ENCODE measurements at regions not wholly inside any gene's neighbourhood (a gene's known extent, or its start where the extent isn't known, plus 50 kb on each side); places are given as distances from the start of the nearest gene placed in this dataset.

DNA sequence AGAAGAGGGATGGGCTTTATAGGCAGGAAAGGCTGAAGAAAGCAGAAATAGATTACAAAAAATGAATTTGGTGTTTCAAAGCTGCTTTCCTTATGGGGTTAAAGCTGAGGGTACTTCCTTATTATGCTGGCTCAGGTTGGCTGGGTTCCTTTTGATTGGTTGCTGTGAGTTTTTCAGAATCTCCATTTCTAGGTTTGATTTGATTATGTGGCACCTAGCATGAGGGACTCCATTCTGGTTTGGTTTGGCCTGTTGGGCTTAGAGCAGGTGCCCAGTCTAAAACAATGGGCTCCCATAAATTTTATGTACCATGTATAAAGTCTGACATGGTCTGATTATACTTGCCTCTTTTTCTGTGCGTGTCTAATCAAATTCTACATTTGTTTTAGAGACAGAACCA lies 362.7 kb downstream of the CXCL12 start:
- no peaks in the 10 kb centered on the region for H3K4me1 ChIP-seq (ENCODE audit: insufficient read depth, low read length)
- H3K27me3 ChIP-seq (ENCODE audit: insufficient read depth, low read length, poor library complexity): no peaks in the 10 kb centered on the region
- no peaks in the 10 kb centered on the region for H3K36me3 ChIP-seq (ENCODE audit: insufficient read depth, low read length)
- DNase-seq (no peak), ATAC-seq (ENCODE audit: insufficient read depth, low read depth) (no peak)
- H3K4me2 ChIP-seq (ENCODE audit: insufficient read depth, low read length): no peak overlapping the region
- H2AFZ ChIP-seq (ENCODE audit: low read depth, low read length): no peak overlapping the region
- no peak overlapping the region for H3K27ac ChIP-seq (ENCODE audit: low read length)
- TF ChIP-seq, protein P1, sequence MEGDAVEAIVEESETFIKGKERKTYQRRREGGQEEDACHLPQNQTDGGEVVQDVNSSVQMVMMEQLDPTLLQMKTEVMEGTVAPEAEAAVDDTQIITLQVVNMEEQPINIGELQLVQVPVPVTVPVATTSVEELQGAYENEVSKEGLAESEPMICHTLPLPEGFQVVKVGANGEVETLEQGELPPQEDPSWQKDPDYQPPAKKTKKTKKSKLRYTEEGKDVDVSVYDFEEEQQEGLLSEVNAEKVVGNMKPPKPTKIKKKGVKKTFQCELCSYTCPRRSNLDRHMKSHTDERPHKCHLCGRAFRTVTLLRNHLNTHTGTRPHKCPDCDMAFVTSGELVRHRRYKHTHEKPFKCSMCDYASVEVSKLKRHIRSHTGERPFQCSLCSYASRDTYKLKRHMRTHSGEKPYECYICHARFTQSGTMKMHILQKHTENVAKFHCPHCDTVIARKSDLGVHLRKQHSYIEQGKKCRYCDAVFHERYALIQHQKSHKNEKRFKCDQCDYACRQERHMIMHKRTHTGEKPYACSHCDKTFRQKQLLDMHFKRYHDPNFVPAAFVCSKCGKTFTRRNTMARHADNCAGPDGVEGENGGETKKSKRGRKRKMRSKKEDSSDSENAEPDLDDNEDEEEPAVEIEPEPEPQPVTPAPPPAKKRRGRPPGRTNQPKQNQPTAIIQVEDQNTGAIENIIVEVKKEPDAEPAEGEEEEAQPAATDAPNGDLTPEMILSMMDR (IDR thresholded peaks at IDR 0.05; ENCODE audit: borderline replicate concordance, extremely low read depth, low read length, poor library complexity, severe bottlenecking): no peak
- no peak for TF ChIP-seq EZH2 (IDR thresholded peaks at IDR 0.05; ENCODE audit: borderline replicate concordance, low read depth, low read length, severe bottlenecking)
- no peak overlapping the region for H3K4me3 ChIP-seq (ENCODE audit: low read depth in 1 of 2, low read length in 2 of 2)
- H3K79me2 ChIP-seq (ENCODE audit: insufficient read depth, low read length): no peaks in the 10 kb centered on the region
- H3K9ac ChIP-seq (ENCODE audit: low read depth, low read length): no peak overlapping the region
- H4K20me1 ChIP-seq (ENCODE audit: insufficient read depth, low read length): no peaks in the 10 kb centered on the region
- no peaks in the 10 kb centered on the region for H3K9me3 ChIP-seq (ENCODE audit: insufficient read depth, low read length, severe bottlenecking)

DNA sequence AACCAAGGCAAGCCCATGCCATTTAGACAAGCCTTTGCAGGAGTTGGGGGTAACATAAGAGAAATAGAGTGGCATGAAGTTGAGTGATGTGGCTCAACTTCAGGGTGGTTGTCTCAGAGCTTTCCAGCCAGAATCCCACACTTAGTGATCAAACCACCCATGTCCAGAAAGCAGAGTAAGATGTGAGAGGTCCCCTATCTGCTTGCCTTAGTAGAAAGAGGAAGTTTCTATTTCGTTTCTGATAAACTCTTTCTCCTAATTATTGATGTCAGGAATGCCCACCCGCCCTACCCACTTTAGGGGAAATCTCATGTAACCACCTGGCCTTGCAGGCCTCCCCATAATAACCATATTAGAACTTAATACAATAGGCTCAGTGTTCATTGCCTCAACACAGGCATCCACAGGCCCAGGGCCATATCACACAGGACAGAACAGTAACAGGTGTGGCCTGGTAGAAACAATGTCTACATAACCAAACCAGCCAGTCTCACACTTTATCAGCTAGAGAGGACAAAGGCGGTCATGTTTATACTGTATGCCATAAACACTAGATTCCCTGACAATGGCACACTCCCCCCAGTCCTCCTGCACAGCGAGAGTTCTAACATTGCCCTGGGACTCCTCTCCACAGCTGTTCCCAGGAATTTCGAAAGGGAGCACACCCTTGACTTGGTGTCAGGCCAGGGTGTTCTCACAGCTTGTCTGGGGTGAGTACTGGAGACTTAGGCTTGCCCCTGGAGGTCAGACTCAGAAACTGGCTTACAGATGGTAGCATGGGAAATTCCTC lies 364.4 kb downstream of the CXCL12 start:
- TF ChIP-seq, protein P1 (IDR thresholded peaks at IDR 0.05; ENCODE audit: borderline replicate concordance, extremely low read depth, low read length, poor library complexity, severe bottlenecking): no peak
- no peak for TF ChIP-seq EZH2 (IDR thresholded peaks at IDR 0.05; ENCODE audit: borderline replicate concordance, low read depth, low read length, severe bottlenecking)
- H3K4me3 ChIP-seq (ENCODE audit: low read depth in 1 of 2, low read length in 2 of 2): no peak overlapping the region
- no peaks in the 10 kb centered on the region for H3K9me3 ChIP-seq (ENCODE audit: insufficient read depth, low read length, severe bottlenecking)
- H3K4me2 ChIP-seq (ENCODE audit: insufficient read depth, low read length): no peak overlapping the region
- no peak overlapping the region for H3K9ac ChIP-seq (ENCODE audit: low read depth, low read length)
- no peaks in the 10 kb centered on the region for H3K4me1 ChIP-seq (ENCODE audit: insufficient read depth, low read length)
- H3K27ac ChIP-seq (ENCODE audit: low read length): no peak overlapping the region
- no peaks in the 10 kb centered on the region for H4K20me1 ChIP-seq (ENCODE audit: insufficient read depth, low read length)
- ATAC-seq (ENCODE audit: insufficient read depth, low read depth) (no peak), DNase-seq (no peak)
- H3K79me2 ChIP-seq (ENCODE audit: insufficient read depth, low read length): no peaks in the 10 kb centered on the region
- H3K27me3 ChIP-seq (ENCODE audit: insufficient read depth, low read length, poor library complexity): no peaks in the 10 kb centered on the region
- no peak overlapping the region for H2AFZ ChIP-seq (ENCODE audit: low read depth, low read length)
- no peaks in the 10 kb centered on the region for H3K36me3 ChIP-seq (ENCODE audit: insufficient read depth, low read length)

DNA sequence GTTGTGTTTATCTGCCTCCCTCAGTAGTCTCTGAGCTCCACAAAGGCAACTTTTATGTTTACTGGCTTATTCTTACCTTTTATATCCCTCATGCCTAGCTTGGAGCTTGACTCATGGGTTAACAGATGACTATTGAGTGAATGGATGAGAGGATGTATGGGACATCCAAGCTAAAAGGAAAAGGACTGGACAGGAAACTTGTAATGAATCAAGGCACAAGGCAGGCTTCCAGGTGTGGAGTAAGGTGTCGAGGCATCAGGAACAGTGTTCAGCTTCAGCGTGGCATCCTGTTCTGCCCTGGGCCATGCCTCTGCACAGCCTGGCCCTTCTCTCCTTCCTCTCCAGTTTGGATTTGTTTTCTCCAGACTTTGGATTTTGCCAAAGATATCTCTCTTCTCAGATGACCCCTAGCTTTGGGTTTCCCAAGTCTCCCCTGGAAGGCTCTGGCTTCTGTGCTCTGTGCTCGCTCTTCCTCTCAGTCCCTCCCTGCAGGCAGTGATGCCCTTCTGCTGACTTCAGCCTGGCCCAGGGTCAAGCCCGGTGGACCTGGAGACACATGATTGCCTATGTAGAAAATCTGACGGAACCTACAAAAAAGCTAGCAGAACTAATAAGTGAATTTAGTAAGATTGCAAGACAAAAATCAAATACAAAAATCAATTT lies 367.3 kb downstream of the CXCL12 start:
- no peaks in the 10 kb centered on the region for H3K27me3 ChIP-seq (ENCODE audit: insufficient read depth, low read length, poor library complexity)
- ATAC-seq (ENCODE audit: insufficient read depth, low read depth) (no peak), DNase-seq (no peak)
- no peaks in the 10 kb centered on the region for H3K4me1 ChIP-seq (ENCODE audit: insufficient read depth, low read length)
- H3K9ac ChIP-seq (ENCODE audit: low read depth, low read length): no peak overlapping the region
- H3K27ac ChIP-seq (ENCODE audit: low read length): no peak overlapping the region
- H3K36me3 ChIP-seq (ENCODE audit: insufficient read depth, low read length): no peaks in the 10 kb centered on the region
- no peak overlapping the region for H2AFZ ChIP-seq (ENCODE audit: low read depth, low read length)
- H3K79me2 ChIP-seq (ENCODE audit: insufficient read depth, low read length): no peaks in the 10 kb centered on the region
- no peaks in the 10 kb centered on the region for H4K20me1 ChIP-seq (ENCODE audit: insufficient read depth, low read length)
- H3K9me3 ChIP-seq (ENCODE audit: insufficient read depth, low read length, severe bottlenecking): no peaks in the 10 kb centered on the region
- no peak overlapping the region for H3K4me2 ChIP-seq (ENCODE audit: insufficient read depth, low read length)
- no peak overlapping the region for H3K4me3 ChIP-seq (ENCODE audit: low read depth in 1 of 2, low read length in 2 of 2)
- TF ChIP-seq EZH2 (IDR thresholded peaks at IDR 0.05; ENCODE audit: borderline replicate concordance, low read depth, low read length, severe bottlenecking): no peak
- TF ChIP-seq, protein P1 (IDR thresholded peaks at IDR 0.05; ENCODE audit: borderline replicate concordance, extremely low read depth, low read length, poor library complexity, severe bottlenecking): no peak
